GM23338 (cell line): ENCODE measurements at regions not wholly inside any gene's neighbourhood (a gene's known extent, or its start where the extent isn't known, plus 50 kb on each side); places are given as distances from the start of the nearest gene placed in this dataset.

ENCODE experiments used
- ATAC-seq: fragments of 200-7000 bp; cut with Tn5 transposase; 3 replicates; pipeline ENCODE4 v1.9.1; 2020
- DNase-seq: peaks from one replicate; pipeline ENCODE4 v3.0.0-alpha.2; 2015; ENCODE audit warnings: low spot score
- H2AFZ ChIP-seq: fragments of 200-600 bp; sonication (generic); 2 replicates; pipeline ENCODE4 v1.8.0; 2016; ENCODE audit warnings: antibody characterized with exemption, mild to moderate bottlenecking, moderate library complexity
- H3F3A ChIP-seq: fragments of 200-600 bp; sonication (generic); replicated peaks from 2 replicates; pipeline ENCODE4 v1.8.0; 2017; ENCODE audit warnings: antibody characterized with exemption, mixed run types, low read depth
- H3K27ac ChIP-seq: fragments of 200-600 bp; sonication (generic); 2 replicates; pipeline ENCODE4 v1.6.1; 2016; ENCODE audit warnings: low read depth
- H3K27me3 ChIP-seq: fragments of 200-600 bp; sonication (generic); 2 replicates; pipeline ENCODE4 v1.8.0; 2016; ENCODE audit warnings: mild to moderate bottlenecking, mixed run types, moderate library complexity; ENCODE audit not compliant: insufficient read depth
- H3K36me3 ChIP-seq: fragments of 200-600 bp; sonication (generic); 2 replicates; pipeline ENCODE4 v1.8.0; 2016; ENCODE audit warnings: mild to moderate bottlenecking; ENCODE audit not compliant: insufficient read depth
- H3K4me1 ChIP-seq: fragments of 200-600 bp; sonication (generic); 2 replicates; pipeline ENCODE4 v1.8.0; 2016; ENCODE audit warnings: mild to moderate bottlenecking, moderate library complexity; ENCODE audit not compliant: insufficient read depth
- H3K4me2 ChIP-seq: fragments of 200-600 bp; sonication (generic); 2 replicates; pipeline ENCODE4 v1.7.1; 2017; ENCODE audit warnings: mixed run types
- H3K4me3 ChIP-seq: fragments of 200-600 bp; sonication (generic); 2 replicates; pipeline ENCODE4 v1.6.1; 2016; ENCODE audit warnings: mixed run types
- H3K79me2 ChIP-seq: fragments of 200-600 bp; sonication (generic); replicated peaks from 2 replicates; pipeline ENCODE4 v1.8.0; 2017; ENCODE audit warnings: mild to moderate bottlenecking; ENCODE audit not compliant: insufficient read depth
- H3K9me2 ChIP-seq: fragments of 200-600 bp; sonication (generic); 2 replicates; pipeline ENCODE4 v1.8.0; 2017; ENCODE audit not compliant: insufficient read depth
- H4K20me1 ChIP-seq: fragments of 200-600 bp; sonication (generic); replicated peaks from 2 replicates; pipeline ENCODE4 v1.8.0; 2017; ENCODE audit warnings: mild to moderate bottlenecking; ENCODE audit not compliant: insufficient read depth
- H3K27ac Mint-ChIP-seq: 2 replicates; pipeline ENCODE4 v1.8.0; 2020; ENCODE audit warnings: inconsistent platforms, mild to moderate bottlenecking, moderate library complexity, mixed read lengths
- H3K27me3 Mint-ChIP-seq: 3 replicates; pipeline ENCODE4 v1.8.0; 2022; ENCODE audit warnings: low read depth, mild to moderate bottlenecking, moderate library complexity, mixed read lengths, inconsistent platforms; ENCODE audit not compliant: insufficient read depth, poor library complexity
- H3K36me3 Mint-ChIP-seq: 3 replicates; pipeline ENCODE4 v1.8.0; 2021; ENCODE audit warnings: low read depth, mild to moderate bottlenecking, inconsistent platforms, moderate library complexity, mixed read lengths
- H3K4me1 Mint-ChIP-seq: 3 replicates; pipeline ENCODE4 v1.8.0; 2020; ENCODE audit warnings: mild to moderate bottlenecking, inconsistent platforms, mixed read lengths
- H3K4me3 Mint-ChIP-seq: 3 replicates; pipeline ENCODE4 v1.8.0; 2021; ENCODE audit warnings: moderate library complexity, mild to moderate bottlenecking, inconsistent platforms, mixed read lengths
- H3K9me3 Mint-ChIP-seq: 3 replicates; pipeline ENCODE4 v1.8.0; 2020; ENCODE audit warnings: moderate library complexity, mild to moderate bottlenecking, inconsistent platforms, mixed read lengths
- CREB1 ChIP-seq: fragments of 250-450 bp; sonication (Bioruptor Pico); IDR thresholded peaks from 2 replicates; pipeline ENCODE4 v1.5.0; 2020; ENCODE audit warnings: low read depth, mild to moderate bottlenecking, moderate library complexity
- EZH2 ChIP-seq: fragments of 200-600 bp; sonication (generic); IDR thresholded peaks from one replicate; pipeline ENCODE4 v1.8.0; 2017; ENCODE audit warnings: antibody characterized with exemption, mild to moderate bottlenecking, low read depth; ENCODE audit not compliant: unreplicated experiment
- EZH2phosphoT487 ChIP-seq: fragments of 200-600 bp; sonication (generic); IDR thresholded peaks from one replicate; pipeline ENCODE4 v1.8.1; 2018; ENCODE audit warnings: antibody characterized with exemption; ENCODE audit not compliant: unreplicated experiment
- JUNB ChIP-seq: IDR thresholded peaks from one replicate; pipeline ENCODE4 v1.6.1; 2016; ENCODE audit warnings: antibody characterized with exemption; ENCODE audit not compliant: unreplicated experiment
- NANOG ChIP-seq: IDR thresholded peaks from 2 replicates; pipeline ENCODE4 v1.6.1; 2016; ENCODE audit warnings: antibody characterized with exemption, borderline replicate concordance
- POLR2AphosphoS5 ChIP-seq: IDR thresholded peaks from 2 replicates; pipeline ENCODE4 v1.6.1; 2016; ENCODE audit warnings: antibody characterized with exemption, low read depth
- STAT1 ChIP-seq: IDR thresholded peaks from one replicate; pipeline ENCODE4 v1.6.1; 2016; ENCODE audit warnings: antibody characterized with exemption; ENCODE audit not compliant: unreplicated experiment
- ZNF114 ChIP-seq: fragments of 250-450 bp; sonication (Bioruptor Pico); IDR thresholded peaks from 2 replicates; pipeline ENCODE4 v1.5.0; 2020; ENCODE audit warnings: mild to moderate bottlenecking, moderate library complexity
- ZNF331 ChIP-seq: fragments of 250-450 bp; sonication (Bioruptor Pico); IDR thresholded peaks from 2 replicates; pipeline ENCODE4 v1.5.0; 2020; ENCODE audit warnings: low read depth, mild to moderate bottlenecking, moderate library complexity
- TF ChIP-seq, protein P1 (sequence below): IDR thresholded peaks from one replicate; pipeline ENCODE4 v1.6.1; 2018; ENCODE audit warnings: antibody characterized with exemption; ENCODE audit not compliant: unreplicated experiment
- TF ChIP-seq, protein P2 (sequence below): fragments of 250-450 bp; sonication (Bioruptor Pico); IDR thresholded peaks from 2 replicates; pipeline ENCODE4 v1.5.0; 2020; ENCODE audit warnings: mild to moderate bottlenecking, moderate library complexity
- TF ChIP-seq, protein P3 (sequence below): IDR thresholded peaks from 2 replicates; pipeline ENCODE4 v1.6.1; 2016; ENCODE audit warnings: antibody characterized with exemption
- TF ChIP-seq, protein P4 (sequence below), 2 experiments: fragments of 200-600 bp in 1 of 2; sonication (generic) in 1 of 2; conservative IDR thresholded peaks; 2 replicates each; pipeline versions ENCODE4 v1.5.1 to v1.6.1; 2016 to 2017; ENCODE audit warnings: antibody characterized with exemption in 2 of 2, low read depth in 2 of 2, mild to moderate bottlenecking in 2 of 2, moderate library complexity in 1 of 2

DNA sequence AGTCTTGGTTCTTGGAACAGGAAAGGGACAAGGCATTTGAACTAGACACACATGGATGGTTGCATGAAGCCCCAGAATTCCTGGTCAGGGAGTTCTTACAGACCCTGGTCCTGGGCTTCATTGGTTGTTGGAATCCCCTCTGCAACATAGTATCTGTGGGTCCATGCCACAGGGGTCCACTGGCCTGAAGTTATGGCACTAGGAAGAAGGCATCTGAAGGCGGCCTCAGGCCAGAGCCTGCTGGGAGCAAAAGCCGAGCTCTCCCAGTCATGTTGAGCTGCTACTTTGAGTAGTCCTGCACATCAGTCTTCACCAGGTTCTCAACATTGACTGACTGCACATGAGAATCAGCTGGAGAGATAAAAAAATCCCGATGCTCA lies 71.1 kb upstream of the PITX1 start:
- Mint-ChIP-seq H3K4me3 (no peak overlapping the region), H3K27ac (no peak overlapping the region), H3K36me3 (no peaks in the 10 kb centered on the region), H3K4me1 (no peaks in the 10 kb centered on the region; the same call in 2 of the 3 replicates), H3K27me3 (peaks cover 4% of the 10 kb centered on the region), H3K9me3 (no peaks in the 10 kb centered on the region)
- Histone ChIP-seq H3K4me3 (no peak overlapping the region), H3K4me1 (no peaks in the 10 kb centered on the region), H2AFZ (no peak overlapping the region), H3K27me3 (no peaks in the 10 kb centered on the region), H3K27ac (no peak overlapping the region), H3K79me2 (no peaks in the 10 kb centered on the region), H3K36me3 (no peaks in the 10 kb centered on the region), H3F3A (no peaks in the 10 kb centered on the region), H3K9me2 (no peaks in the 10 kb centered on the region), H3K4me2 (no peak overlapping the region), H4K20me1 (no peaks in the 10 kb centered on the region)
- DNase-seq (no peak), ATAC-seq (no peak)
- TF ChIP-seq, protein P1, sequence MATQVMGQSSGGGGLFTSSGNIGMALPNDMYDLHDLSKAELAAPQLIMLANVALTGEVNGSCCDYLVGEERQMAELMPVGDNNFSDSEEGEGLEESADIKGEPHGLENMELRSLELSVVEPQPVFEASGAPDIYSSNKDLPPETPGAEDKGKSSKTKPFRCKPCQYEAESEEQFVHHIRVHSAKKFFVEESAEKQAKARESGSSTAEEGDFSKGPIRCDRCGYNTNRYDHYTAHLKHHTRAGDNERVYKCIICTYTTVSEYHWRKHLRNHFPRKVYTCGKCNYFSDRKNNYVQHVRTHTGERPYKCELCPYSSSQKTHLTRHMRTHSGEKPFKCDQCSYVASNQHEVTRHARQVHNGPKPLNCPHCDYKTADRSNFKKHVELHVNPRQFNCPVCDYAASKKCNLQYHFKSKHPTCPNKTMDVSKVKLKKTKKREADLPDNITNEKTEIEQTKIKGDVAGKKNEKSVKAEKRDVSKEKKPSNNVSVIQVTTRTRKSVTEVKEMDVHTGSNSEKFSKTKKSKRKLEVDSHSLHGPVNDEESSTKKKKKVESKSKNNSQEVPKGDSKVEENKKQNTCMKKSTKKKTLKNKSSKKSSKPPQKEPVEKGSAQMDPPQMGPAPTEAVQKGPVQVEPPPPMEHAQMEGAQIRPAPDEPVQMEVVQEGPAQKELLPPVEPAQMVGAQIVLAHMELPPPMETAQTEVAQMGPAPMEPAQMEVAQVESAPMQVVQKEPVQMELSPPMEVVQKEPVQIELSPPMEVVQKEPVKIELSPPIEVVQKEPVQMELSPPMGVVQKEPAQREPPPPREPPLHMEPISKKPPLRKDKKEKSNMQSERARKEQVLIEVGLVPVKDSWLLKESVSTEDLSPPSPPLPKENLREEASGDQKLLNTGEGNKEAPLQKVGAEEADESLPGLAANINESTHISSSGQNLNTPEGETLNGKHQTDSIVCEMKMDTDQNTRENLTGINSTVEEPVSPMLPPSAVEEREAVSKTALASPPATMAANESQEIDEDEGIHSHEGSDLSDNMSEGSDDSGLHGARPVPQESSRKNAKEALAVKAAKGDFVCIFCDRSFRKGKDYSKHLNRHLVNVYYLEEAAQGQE: no peak
- TF ChIP-seq EZH2: no peak
- no peak for TF ChIP-seq ZNF331 (CRISPR knock-in tag)
- no peak for TF ChIP-seq NANOG
- no peak for TF ChIP-seq POLR2AphosphoS5
- TF ChIP-seq JUNB: no peak
- TF ChIP-seq, protein P2, sequence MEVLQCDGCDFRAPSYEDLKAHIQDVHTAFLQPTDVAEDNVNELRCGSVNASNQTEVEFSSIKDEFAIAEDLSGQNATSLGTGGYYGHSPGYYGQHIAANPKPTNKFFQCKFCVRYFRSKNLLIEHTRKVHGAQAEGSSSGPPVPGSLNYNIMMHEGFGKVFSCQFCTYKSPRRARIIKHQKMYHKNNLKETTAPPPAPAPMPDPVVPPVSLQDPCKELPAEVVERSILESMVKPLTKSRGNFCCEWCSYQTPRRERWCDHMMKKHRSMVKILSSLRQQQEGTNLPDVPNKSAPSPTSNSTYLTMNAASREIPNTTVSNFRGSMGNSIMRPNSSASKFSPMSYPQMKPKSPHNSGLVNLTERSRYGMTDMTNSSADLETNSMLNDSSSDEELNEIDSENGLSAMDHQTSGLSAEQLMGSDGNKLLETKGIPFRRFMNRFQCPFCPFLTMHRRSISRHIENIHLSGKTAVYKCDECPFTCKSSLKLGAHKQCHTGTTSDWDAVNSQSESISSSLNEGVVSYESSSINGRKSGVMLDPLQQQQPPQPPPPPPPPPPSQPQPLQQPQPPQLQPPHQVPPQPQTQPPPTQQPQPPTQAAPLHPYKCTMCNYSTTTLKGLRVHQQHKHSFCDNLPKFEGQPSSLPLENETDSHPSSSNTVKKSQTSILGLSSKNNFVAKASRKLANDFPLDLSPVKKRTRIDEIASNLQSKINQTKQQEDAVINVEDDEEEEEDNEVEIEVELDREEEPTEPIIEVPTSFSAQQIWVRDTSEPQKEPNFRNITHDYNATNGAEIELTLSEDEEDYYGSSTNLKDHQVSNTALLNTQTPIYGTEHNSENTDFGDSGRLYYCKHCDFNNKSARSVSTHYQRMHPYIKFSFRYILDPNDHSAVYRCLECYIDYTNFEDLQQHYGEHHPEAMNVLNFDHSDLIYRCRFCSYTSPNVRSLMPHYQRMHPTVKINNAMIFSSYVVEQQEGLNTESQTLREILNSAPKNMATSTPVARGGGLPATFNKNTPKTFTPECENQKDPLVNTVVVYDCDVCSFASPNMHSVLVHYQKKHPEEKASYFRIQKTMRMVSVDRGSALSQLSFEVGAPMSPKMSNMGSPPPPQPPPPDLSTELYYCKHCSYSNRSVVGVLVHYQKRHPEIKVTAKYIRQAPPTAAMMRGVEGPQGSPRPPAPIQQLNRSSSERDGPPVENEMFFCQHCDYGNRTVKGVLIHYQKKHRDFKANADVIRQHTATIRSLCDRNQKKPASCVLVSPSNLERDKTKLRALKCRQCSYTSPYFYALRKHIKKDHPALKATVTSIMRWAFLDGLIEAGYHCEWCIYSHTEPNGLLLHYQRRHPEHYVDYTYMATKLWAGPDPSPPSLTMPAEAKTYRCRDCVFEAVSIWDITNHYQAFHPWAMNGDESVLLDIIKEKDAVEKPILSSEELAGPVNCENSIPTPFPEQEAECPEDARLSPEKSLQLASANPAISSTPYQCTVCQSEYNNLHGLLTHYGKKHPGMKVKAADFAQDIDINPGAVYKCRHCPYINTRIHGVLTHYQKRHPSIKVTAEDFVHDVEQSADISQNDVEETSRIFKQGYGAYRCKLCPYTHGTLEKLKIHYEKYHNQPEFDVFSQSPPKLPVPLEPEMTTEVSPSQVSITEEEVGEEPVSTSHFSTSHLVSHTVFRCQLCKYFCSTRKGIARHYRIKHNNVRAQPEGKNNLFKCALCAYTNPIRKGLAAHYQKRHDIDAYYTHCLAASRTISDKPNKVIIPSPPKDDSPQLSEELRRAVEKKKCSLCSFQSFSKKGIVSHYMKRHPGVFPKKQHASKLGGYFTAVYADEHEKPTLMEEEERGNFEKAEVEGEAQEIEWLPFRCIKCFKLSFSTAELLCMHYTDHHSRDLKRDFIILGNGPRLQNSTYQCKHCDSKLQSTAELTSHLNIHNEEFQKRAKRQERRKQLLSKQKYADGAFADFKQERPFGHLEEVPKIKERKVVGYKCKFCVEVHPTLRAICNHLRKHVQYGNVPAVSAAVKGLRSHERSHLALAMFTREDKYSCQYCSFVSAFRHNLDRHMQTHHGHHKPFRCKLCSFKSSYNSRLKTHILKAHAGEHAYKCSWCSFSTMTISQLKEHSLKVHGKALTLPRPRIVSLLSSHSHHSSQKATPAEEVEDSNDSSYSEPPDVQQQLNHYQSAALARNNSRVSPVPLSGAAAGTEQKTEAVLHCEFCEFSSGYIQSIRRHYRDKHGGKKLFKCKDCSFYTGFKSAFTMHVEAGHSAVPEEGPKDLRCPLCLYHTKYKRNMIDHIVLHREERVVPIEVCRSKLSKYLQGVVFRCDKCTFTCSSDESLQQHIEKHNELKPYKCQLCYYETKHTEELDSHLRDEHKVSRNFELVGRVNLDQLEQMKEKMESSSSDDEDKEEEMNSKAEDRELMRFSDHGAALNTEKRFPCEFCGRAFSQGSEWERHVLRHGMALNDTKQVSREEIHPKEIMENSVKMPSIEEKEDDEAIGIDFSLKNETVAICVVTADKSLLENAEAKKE (CRISPR knock-in tag): no peak
- TF ChIP-seq, protein P3, sequence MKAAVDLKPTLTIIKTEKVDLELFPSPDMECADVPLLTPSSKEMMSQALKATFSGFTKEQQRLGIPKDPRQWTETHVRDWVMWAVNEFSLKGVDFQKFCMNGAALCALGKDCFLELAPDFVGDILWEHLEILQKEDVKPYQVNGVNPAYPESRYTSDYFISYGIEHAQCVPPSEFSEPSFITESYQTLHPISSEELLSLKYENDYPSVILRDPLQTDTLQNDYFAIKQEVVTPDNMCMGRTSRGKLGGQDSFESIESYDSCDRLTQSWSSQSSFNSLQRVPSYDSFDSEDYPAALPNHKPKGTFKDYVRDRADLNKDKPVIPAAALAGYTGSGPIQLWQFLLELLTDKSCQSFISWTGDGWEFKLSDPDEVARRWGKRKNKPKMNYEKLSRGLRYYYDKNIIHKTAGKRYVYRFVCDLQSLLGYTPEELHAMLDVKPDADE: no peak
- no peak for TF ChIP-seq ZNF114 (CRISPR knock-in tag)
- TF ChIP-seq STAT1: no peak
- TF ChIP-seq EZH2phosphoT487: no peak
- TF ChIP-seq, protein P4, sequence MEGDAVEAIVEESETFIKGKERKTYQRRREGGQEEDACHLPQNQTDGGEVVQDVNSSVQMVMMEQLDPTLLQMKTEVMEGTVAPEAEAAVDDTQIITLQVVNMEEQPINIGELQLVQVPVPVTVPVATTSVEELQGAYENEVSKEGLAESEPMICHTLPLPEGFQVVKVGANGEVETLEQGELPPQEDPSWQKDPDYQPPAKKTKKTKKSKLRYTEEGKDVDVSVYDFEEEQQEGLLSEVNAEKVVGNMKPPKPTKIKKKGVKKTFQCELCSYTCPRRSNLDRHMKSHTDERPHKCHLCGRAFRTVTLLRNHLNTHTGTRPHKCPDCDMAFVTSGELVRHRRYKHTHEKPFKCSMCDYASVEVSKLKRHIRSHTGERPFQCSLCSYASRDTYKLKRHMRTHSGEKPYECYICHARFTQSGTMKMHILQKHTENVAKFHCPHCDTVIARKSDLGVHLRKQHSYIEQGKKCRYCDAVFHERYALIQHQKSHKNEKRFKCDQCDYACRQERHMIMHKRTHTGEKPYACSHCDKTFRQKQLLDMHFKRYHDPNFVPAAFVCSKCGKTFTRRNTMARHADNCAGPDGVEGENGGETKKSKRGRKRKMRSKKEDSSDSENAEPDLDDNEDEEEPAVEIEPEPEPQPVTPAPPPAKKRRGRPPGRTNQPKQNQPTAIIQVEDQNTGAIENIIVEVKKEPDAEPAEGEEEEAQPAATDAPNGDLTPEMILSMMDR (conservative IDR thresholded peaks at IDR 0.05; ENCODE audit: low read depth in 2 of 2): no peak
- no peak for TF ChIP-seq CREB1 (CRISPR knock-in tag)
